B cell (primary cell): ENCODE measurements at regions not wholly inside any gene's neighbourhood (a gene's known extent, or its start where the extent isn't known, plus 50 kb on each side); places are given as distances from the start of the nearest gene placed in this dataset.

Experiments
- CTCF ChIP-seq: fragments of 200-600 bp; IDR thresholded peaks from one replicate; pipeline ENCODE4 v1.8.0; 2022; ENCODE audit warnings: antibody characterized with exemption, mild to moderate bottlenecking
- EZH2 ChIP-seq: IDR thresholded peaks from 2 replicates; pipeline ENCODE4 v1.6.1; 2012; ENCODE audit warnings: borderline replicate concordance, low read depth, mild to moderate bottlenecking, moderate library complexity, low read length; ENCODE audit not compliant: insufficient read depth, poor library complexity, severe bottlenecking

GRCh38 chr10:52663161-52663560 lies 109.4 kb downstream of the MBL2 start:
- TF ChIP-seq CTCF, result no peak
- no peak for TF ChIP-seq EZH2
